Fibroblast of the aortic adventitia (primary cell): ENCODE measurements at regions not wholly inside any gene's neighbourhood (a gene's known extent, or its start where the extent isn't known, plus 50 kb on each side); places are given as distances from the start of the nearest gene placed in this dataset.

Experiments
- DNase-seq: peaks from one replicate; pipeline ENCODE4 v3.0.0-alpha.2; 2010; ENCODE audit warnings: low read depth
- H3K4me3 ChIP-seq: 2 replicates; pipeline ENCODE4 v1.5.1; 2011; ENCODE audit warnings: low read depth, mild to moderate bottlenecking, control low read depth, low read length, moderate library complexity
- TF ChIP-seq, protein P1 (sequence below): IDR thresholded peaks from 2 replicates; pipeline ENCODE4 v1.5.1; 2011; ENCODE audit warnings: mild to moderate bottlenecking, low read length, control low read depth, inconsistent platforms; ENCODE audit not compliant: insufficient read depth

DNA sequence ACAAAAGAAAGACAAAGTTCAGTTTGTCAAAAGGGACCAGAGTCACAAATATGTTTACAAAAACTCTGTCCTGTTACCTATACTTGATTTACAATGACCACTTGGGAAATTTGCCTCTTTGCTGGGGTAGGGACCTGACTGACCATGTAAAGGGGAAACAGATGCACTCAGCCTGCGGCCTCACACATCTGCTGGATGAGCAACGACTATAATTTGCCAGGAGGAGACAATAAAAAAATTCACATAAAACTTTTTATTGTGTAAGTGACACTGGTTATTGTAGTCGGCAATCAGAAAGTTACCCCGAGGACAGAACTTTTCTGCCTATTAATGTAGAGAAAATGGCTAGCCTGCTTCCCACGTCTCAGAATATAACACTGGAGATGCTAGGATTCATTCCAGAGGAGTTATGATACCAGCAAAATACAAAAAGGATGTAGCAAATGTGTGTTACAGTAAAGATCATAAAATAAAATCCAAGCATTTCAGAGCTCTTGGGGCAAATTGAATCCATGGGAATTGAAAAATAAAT, 415.4 kb upstream of the SPTLC3 start:
- no peak for DNase-seq
- TF ChIP-seq, protein P1, sequence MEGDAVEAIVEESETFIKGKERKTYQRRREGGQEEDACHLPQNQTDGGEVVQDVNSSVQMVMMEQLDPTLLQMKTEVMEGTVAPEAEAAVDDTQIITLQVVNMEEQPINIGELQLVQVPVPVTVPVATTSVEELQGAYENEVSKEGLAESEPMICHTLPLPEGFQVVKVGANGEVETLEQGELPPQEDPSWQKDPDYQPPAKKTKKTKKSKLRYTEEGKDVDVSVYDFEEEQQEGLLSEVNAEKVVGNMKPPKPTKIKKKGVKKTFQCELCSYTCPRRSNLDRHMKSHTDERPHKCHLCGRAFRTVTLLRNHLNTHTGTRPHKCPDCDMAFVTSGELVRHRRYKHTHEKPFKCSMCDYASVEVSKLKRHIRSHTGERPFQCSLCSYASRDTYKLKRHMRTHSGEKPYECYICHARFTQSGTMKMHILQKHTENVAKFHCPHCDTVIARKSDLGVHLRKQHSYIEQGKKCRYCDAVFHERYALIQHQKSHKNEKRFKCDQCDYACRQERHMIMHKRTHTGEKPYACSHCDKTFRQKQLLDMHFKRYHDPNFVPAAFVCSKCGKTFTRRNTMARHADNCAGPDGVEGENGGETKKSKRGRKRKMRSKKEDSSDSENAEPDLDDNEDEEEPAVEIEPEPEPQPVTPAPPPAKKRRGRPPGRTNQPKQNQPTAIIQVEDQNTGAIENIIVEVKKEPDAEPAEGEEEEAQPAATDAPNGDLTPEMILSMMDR, result no peak
- H3K4me3 ChIP-seq, result no peak overlapping the region

DNA sequence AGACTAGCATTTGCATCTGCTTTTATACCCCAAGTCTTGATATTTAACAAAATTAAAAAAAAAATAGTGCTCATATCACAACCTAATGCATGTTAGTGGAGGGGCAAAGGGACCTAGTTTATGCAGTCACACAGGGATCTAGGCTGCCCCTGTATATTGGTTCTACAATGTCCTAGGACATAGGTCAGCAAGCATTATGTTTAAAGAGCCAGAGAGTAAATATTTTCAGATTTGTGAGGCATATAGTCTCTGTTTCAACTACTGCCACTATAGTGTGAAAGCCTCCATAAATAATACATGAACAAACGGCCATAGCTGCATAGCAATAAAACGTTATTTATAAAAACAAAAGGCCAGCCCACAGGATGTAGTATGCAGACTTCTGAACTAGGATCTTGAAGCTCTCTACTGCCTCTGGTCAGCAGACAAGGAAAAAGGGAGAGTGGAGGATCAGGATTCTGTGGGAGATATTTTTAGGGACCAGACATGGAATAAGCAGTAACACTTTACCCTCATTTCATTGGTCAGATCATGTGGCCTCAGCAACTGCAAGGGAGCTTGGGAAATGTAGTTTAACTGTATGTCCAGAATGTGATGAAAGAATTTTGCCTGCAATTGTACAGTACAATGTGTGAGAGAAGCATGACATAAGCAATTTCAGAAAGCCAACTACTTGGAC, 414.2 kb upstream of the SPTLC3 start:
- DNase-seq, result no peak
- TF ChIP-seq, protein P1, result no peak
- no peak overlapping the region for H3K4me3 ChIP-seq

DNA sequence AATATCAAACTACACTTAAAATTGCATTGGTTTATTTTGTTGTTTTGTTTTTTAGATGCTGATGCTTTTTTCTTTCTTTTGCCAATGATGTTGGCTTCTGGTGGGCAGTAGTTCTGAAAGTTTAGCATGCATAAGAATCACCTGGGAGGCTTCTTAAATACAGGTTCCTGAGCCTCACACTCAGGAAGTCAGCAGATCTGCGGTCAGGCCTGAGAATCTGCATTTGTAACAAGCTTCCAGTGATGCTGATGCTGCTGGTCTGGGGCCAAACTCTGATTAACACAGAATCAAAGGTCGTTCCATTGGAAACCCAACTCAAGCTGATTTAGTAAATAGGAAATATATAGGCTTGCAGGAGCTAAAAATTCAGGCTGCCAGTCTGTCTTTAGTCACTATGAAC, 412.9 kb upstream of the SPTLC3 start:
- no peak overlapping the region for H3K4me3 ChIP-seq
- TF ChIP-seq, protein P1, result no peak
- DNase-seq, result no peak

DNA sequence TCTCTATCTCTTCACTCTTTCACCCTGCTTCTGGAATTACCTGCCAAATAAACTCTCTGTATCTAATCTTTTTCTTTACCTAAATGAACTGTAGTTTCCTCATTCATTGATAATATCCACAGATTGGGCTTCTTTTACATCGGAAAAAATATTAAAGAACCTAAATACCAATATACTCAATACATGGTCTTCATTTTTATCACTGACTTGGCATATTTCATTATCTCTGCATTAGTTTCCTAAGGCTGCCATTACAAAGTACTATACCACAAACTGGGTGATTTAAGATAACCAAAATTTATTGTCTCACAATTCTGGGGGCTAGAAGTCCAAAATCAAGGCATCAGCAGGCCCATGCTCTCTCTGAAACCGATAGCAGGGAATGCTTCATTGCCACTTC, 411.9 kb upstream of the SPTLC3 start:
- TF ChIP-seq, protein P1, result no peak
- no peak for DNase-seq
- no peak overlapping the region for H3K4me3 ChIP-seq

DNA sequence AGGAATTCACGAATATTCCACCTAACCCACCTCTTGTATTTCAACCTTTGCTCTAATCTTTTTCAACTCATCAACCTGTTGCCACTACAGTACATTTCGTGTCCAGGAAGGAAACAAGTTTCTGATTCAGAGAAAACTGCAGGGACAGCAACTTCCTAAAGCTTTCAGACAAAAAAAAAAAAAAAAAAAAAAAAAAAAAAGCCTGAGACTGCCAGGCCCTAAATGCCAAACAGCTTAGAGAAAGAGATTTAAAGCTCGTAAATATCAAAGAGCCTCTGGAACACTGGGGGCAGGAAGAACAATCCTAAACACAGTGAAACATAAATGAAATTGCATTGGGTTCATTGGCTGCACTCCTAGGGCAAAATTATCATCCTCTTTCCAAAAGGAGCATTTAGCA, 411.2 kb upstream of the SPTLC3 start:
- TF ChIP-seq, protein P1, result no peak
- DNase-seq, result no peak
- no peak overlapping the region for H3K4me3 ChIP-seq

DNA sequence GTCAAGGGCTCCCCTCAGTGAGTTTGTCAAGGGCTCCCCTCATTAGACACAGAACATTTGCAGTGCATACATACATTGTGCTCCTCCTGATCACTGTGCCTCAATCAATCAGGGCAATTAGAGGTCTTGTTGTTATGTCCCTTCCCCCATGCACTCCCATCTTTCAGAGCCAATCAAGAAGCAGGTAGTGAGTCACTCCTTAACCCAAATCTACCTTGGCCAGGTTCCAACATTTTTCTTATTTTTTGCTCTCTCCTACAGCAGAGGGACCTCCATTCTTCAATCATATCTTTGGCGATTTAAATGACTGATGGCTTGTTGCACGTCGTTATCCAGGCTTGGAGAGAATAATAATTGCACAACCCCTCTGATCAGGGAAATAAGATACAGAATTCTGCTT, 409.9 kb upstream of the SPTLC3 start:
- no peak overlapping the region for H3K4me3 ChIP-seq
- no peak for DNase-seq
- TF ChIP-seq, protein P1, result no peak

DNA sequence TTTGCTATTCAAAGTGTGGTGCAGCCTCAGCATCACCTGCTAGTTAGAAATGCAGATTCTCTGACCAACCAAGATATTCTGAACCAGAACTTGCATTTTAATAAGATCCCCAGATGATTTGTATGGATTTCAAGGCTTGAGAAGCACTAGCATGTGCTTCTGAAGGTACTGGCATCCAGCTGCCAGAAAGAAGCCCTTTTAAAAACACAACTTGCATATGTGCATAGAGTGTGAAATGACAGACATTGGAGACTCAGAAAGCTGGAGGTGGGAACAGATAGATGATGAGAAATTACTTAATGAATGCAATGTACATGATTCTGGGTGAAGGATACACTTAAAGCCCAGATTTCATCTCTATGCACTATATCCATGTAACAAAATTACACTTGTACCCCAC, 409.3 kb upstream of the SPTLC3 start:
- TF ChIP-seq, protein P1, result no peak
- DNase-seq, result no peak
- no peak overlapping the region for H3K4me3 ChIP-seq
